SH-SY5Y (cell line): ENCODE measurements at regions not wholly inside any gene's neighbourhood (a gene's known extent, or its start where the extent isn't known, plus 50 kb on each side); places are given as distances from the start of the nearest gene placed in this dataset.

Experiments
- GATA2 ChIP-seq: IDR thresholded peaks from 2 replicates; pipeline ENCODE4 v1.6.1; 2011; ENCODE audit warnings: mild to moderate bottlenecking, low read depth, low read length
- GATA3 ChIP-seq: IDR thresholded peaks from 2 replicates; pipeline ENCODE4 v1.6.1; 2011; ENCODE audit warnings: low read depth, mild to moderate bottlenecking, low read length, moderate library complexity

GRCh38 chr5:108696951-108697715, 50.6 kb upstream of the FER start:
- TF ChIP-seq GATA2: no peak
- TF ChIP-seq GATA3: no peak
